Renal cortex interstitium (tissue), 11 donors: ENCODE measurements at regions not wholly inside any gene's neighbourhood (a gene's known extent, or its start where the extent isn't known, plus 50 kb on each side); places are given as distances from the start of the nearest gene placed in this dataset.

Experiments used
- DNase-seq, 11 donors: peaks; one replicate each; pipeline ENCODE4 v3.0.0-alpha.2; 2013; ENCODE audit warnings: low read depth in 9 of 11, low spot score in 4 of 11; ENCODE audit errors: extremely low read depth in 1 of 11

DNA sequence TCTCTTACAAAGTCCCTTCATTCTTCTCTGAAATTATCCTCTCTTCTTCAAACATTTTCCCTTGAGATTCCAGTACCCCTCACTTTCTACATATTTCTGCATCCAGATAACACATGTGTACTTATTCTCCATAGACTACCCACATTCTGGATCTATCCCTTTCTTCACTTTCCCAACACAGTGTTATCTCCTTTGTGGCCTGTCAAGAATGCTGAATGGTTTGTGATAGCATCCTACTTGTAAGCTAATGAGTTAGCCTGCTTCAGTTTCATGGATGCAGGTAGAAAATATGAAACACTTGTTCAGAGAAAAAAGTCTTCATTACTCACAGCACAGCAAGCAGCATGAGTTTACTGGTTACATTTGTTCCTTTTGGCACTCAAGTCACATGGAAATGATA, 245.4 kb downstream of the HTR1B start:
- no peak for DNase-seq

DNA sequence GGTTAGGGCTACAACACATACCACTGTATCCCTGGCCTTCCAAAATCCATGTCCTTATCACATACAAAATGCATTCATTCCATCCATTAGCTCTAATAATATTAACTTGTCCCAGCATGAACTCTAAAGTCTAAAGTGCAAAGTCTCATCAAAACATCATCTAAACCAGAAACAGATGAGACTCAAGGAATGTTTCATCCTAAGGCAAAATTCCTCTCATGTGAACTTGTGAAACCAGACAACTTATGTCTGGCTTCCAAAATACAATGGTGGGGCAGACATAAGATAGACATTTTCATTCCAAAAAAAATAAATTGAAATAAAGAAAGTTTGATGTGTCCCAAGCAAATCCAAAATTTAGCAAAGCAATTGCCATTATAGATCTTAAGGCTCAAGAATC, 257.4 kb downstream of the HTR1B start:
- DNase-seq, result no peak

DNA sequence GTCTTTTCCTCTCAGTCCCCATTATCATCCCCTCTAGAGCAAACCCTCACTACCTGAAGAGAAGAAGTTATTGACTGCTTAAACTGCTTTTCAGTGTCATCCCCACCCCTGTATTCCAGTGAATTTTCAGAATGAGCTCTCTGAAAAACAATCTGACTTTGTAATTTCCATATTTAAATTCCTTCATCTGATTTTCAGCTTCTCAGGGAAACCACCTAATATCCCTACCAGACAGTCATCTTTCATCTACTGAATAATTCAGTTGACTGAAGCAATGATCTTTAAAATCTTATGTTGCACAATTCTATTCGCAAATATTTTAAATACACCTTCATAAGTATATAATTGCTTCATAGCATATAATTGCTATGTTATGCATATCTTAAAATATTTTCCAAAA, 258.7 kb downstream of the HTR1B start:
- DNase-seq, result no peak

DNA sequence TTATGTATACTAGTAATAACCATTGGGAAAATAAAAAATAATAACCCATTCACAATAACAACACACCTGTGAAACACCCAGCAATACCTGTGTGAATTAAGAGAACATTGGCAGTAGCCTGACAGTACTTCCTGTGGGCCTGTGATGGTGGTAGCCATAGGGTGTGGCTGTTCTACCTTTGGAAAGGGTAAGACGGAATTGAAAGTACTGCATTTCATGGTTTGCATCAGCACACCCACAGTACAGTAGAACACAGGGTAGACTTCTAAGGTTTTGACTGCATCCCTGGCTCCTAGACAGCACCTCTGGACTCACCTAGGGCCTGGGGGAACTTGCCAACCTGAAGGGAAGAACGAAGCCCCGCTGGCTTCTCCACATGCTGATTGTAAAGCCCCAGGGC, 279.8 kb downstream of the HTR1B start:
- no peak for DNase-seq

DNA sequence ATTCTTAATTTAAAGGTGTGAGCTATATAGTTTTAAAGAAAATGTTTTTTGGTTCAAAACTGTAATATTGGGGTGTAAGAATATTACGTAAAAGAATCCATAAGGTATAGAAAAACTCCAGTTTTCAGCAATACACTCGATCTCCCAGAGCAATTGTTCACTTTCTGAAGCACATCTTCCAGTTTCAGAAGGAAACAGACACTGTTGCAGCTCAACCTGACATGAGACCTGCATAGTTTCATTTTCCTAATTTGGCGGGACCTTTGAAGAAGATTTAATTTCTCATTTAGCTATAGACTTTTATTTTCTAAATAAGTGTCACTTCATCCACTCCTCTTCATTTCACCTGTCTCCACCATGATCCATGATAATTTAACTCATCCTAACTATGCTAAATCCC, 281.5 kb downstream of the HTR1B start:
- no peak for DNase-seq

DNA sequence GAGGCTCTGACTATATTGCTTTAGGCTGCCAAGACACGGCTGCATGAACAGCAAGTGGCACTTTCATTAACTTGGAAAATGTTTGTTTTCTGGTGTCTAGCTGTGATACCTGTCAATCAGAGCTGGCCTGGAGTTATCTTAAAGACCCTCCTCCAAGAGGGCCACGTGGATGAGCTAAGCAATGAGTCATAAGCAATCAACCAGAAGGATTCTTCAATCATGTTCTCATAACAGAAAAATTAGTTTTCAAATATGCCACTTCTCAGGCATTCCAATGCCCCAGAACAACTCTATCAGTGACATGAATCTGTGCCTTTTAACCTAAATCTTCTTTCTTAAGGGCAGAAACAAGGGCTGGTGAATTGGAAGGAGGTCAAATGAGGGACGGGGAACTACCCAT, 283.0 kb downstream of the HTR1B start:
- no peak for DNase-seq

DNA sequence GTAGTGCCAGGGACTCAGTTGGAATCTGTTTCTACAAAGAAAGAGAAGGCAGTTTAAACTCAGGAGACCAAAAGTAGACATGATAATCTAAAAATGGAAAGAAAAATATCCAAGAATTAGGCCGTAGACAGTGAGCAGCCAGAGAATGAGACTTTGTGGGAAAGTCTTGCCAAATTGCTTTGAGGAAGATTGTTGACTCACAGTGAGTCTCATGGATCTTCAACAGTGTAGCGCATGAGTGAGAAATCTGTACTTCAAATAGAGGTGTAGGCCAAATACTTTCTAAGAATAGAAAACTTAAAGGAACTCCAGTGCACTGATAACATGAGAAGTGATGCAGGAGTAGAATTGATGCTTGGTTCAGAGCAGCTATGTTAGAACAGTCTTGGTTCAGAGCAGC, 284.5 kb downstream of the HTR1B start:
- DNase-seq, result no peak

DNA sequence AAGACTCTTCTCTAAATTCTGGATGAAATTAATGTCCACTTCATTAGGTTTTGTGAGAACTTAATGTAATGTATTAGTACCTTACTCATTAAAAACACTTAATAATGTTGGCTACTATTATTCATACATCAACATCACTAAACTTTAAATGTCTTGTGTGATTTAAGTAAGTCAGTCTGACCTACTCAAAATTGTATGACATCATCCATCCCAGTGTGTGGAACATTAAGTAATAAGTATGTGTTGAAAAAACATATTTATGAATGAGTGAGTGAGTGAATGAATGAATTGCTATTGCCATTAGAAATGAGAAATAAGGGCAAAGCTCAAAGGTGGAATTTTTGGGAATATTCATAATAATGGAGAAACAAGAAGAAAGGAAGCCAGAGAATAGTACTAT, 285.8 kb downstream of the HTR1B start:
- DNase-seq, result no peak

DNA sequence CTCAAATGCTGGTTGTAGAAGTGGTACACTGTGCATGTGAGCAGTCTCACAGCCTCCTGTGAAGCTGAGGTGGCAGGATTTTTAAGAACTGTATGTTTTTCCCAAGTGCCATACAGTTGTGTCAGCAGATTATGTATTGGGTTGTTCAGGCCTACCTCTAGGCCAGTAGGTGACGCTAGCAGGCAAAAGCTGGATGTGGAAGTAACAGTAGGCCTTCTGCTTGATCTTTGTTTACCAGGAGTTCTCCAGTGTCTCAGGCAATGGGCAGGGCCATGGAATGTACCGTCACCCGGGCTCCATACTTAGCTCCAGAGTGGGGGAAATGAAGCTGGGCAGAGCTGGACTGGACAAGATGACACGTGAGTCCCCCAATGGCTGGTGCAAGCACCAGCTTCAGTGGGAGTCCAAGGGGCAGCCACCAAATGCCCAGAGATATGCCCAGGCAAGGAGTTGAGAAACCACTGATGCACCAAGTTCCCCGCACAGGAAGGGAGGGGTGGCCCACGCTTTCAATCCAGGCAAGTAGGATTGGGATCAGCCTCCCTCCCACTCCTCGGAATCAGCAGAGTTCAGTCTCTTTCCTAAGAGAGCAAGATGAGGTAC, 289.7 kb downstream of the HTR1B start:
- no peak for DNase-seq

DNA sequence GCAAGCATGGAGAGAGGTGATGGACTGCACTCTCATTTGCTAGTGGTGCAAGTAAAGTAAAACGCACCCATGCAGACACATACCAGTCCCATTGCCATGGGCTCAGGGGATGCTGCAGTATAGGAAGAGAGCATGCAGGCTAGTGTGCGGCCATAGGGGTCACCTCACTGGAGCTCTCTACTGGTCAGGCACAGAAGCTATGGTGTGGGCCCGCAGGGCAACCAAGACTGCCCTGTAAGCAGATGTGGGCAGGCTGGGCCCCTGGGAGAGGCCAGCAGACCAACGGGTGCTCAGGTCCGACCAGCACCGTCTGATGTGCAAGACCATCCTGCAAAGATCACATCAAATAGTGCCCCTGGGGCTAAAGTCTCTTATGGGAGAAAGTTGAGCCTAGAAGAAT, 290.7 kb downstream of the HTR1B start:
- no peak for DNase-seq

DNA sequence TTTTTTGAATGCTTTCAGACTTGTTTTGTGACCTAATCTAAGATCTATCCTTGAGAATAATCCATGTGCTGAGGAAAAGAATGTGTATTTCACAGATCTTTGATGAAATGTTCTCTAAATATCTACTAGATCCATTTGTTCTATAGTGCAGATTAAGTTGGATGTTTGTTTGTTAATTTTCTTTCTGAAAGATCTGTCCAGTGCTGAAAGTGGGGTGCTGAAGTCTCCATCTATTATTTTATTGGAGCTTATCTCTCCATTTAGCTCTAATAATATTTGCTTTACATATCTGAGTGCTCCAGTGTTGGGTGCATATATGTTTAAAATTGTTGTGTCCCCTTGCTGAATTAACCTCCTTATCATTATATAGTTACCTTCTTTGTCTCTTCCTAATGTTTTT, 303.6 kb downstream of the HTR1B start:
- no peak for DNase-seq

DNA sequence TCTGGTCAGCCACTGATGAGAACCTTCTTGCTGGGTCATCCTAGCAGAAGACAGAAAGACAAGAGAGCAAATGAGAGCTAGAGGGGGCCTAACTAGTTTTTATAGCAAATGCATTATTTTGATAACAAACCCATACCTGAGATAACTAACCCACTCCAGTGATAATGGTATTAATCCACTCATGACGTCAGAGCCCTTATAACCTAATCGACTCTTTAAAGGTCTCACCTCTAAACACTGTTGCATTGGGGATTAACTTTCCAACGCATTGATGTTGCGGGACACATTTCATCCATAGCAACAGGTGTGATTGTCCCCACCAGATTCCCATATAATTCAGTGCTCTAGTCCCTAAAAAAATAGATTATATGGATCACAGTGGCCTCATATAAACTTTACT, 312.1 kb downstream of the HTR1B start:
- no peak for DNase-seq

DNA sequence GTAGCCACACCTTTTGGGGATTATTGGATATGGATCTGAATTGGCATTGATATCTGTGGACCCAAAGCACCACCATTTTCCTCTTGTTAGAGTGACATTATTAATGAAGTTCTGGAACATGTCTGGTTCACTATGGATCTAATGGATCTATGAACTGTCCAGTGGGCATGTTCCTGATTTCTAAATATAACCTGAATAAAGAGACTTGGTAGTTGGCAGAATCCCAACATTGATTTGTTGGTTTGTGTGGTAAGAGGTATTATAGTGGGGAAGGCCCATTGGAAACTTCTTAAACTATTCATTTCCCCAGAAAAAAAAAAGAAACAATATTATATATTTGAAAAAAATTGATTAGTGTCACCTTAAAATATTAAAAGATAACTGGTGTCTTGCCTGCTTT, 312.6 kb downstream of the HTR1B start:
- no peak for DNase-seq

DNA sequence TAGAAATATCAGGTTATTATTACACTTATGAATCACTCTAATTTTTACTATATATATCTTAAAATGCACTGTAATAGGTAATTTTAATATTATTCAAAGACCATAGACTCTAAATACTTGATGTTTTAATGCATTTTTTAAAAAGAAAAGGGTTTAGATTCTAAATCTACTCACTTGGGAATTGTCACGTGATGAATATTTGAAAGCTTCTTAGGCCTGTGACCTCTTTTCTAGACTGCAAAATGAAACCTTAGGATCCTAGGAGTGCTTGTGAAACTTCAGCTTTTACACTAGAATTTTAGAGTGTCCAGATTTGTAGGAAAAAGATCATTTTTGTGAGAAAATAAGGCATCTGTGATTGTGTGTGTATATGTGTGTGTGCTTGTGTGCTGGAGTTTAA, 318.0 kb downstream of the HTR1B start:
- DNase-seq, result no peak

DNA sequence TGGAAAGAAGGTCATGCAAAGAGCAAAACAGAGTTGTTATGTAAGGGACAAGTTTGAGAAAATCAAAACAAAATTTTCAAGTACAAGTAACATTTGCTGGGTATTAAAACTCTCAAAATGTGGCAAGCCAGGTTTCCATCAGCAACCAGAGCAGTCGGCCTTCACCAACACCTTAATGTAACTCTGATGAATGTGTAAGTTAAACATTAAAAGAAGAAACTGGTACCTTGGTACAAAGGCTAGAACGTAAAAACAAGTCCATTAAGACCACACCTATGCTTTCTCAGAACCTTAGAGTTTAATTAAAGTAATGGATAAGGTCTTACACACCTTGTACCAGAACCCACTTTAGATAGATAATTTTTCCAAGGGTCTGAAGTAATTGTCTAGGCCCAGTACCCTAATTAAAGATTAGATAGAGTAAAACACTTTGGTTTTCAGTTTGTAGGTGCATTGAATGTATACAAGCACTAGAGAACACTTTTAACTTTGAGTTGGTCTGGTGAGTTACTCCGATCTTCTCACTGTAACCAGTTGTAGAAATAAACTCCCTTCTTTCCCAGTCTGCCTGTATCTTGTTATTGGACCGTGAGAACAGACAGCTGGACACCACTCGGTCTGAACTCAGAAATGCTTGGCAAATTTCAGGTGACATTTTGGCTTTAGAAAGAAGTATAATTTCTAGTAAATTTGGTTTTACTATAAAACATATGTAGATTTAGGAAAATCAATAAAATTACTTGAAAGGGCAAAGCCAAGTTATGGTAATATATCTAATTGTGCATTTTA, 319.4 kb downstream of the HTR1B start:
- peak in 1 of 11 donors; percentile 1 for DNase-seq

DNA sequence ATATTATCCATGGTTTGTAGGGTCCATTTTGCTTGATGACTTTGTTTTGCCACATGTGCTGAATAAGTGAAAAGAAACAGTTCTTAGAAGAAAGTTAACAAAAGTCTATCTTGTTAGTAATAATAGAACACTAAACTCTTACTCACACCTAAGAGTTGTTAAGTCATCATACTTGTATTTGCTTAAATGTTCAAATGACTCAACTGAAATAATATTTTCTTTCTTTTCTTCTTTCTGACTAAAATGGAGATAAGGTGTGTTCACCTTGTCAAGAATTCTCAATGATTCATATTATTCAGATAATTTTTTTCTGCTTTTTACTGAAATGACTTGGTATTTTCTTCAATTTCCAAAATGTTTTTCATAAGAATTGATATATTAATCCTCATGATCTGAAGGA, 327.2 kb downstream of the HTR1B start:
- no peak for DNase-seq

DNA sequence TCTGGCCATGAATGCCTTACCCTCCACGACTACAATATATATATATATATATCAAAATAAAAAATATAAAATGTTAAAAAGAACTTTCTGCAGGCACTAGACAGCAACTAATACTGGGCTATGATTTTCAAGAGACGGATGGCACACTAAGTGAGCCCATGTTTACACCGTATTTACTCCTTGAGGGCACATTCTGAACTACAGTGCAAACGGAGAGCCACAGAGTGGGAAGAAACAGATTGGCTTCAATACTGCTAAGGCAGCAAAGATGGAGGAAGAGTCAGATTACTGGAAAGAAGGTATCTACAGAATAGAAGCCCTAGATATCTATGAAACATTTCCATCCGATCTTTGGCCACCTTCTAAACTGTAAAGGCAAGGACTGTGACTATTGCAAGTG, 330.3 kb downstream of the HTR1B start:
- no peak for DNase-seq

DNA sequence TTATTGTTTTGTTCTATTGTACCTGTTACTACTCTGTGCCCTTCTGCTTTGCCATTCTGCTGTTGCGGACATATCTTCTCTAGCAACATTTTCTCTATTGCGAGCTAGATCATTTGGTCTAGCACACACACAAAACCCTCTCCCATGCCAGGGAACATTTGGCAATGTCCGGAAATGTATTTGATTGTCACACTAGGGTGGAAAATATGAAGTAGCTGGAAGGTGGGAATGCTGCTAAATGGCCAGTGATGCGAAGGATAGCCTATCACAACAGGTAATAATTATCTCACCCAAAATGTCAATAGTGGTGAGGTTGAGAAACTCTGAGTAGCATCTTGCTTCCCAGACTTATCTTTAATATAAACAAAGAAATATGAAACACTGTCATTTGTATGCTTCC, 331.9 kb downstream of the HTR1B start:
- DNase-seq, result no peak

DNA sequence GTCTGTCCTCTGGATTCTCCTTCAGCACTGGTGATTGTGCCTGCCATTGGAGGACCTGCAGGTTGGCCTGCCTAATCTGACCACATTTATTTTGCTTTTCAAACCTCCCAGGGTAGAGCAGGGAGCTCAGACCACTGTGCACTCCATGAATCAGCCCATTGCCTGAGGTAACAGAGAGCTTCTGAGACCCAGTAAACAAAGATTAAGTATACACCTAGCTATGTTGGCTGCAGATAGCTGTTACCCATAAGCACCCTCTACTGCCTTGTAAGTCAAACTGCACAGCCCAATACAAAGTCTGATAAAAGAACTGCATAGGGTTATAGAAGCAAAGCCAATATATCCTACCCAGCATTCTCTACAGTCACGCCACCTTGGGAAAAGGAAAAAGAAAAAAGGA, 338.7 kb downstream of the HTR1B start:
- DNase-seq, result no peak

DNA sequence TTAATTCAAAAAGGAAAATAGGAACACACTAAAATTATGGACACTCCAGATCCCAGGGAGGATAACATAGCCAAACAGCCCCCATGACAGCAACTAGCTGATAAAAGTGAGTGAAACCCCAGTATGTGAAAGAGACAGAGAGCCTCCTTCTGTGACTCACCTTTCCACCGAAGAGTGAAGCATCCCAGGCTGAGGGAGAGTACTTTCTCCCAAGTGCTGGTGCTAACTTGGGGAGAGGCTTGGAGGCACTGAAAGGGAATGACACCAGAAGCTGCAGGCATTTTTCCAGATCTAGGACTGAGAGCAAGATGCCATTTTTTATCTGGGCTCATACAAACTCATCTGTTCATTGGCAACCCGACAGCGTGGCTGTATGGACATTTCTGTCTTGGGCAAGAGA, 339.8 kb downstream of the HTR1B start:
- no peak for DNase-seq

DNA sequence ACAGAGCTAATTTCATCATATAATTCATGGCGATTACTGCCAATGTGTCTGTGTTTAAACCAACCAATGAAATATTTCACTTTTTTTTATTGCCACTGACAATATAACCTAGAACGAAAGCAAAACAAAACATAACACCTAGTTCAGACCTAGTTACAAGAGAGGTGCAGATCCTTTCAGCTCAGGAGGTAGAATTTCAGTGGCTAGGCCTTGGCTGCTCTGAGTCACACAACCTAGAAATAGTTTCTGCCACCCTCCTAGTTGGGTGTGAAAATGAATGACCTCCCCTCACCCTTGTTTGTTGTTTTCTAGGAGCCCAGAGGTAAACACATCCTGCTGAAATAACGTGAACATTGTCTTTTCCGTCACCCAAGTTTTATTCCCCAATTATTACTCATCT, 356.3 kb downstream of the HTR1B start:
- DNase-seq, result no peak
